GM12892 (cell line): ENCODE measurements at regions not wholly inside any gene's neighbourhood (a gene's known extent, or its start where the extent isn't known, plus 50 kb on each side); places are given as distances from the start of the nearest gene placed in this dataset.

Source experiments
- POLR2A ChIP-seq: IDR thresholded peaks from 2 replicates; pipeline ENCODE4 v1.6.1; 2011; ENCODE audit warnings: low read depth, low read length, control low read depth
- POLR2AphosphoS5 ChIP-seq: IDR thresholded peaks from 2 replicates; pipeline ENCODE4 v1.6.1; 2011; ENCODE audit warnings: low read depth, low read length, control low read depth

DNA sequence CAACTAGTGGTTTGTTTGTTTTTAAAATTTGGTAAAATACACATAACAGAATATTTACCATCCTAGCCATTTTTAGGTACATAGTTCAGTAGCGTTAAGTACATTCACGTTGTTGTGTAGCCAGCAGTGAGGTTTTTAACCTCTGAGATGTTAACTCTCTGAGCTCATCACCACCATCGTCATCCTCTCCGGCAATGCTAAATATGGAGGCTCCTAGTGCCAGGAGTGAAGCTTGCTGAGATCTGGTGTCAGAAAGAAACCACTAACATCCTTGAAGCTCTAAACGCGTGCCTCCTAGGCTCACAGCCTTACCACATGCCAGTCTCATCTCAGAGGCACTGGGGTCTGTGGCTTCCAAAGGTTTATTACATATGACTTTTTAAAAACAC, 330.2 kb upstream of the B3GAT1 start:
- TF ChIP-seq POLR2A = no peak
- no peak for TF ChIP-seq POLR2AphosphoS5
